Body of pancreas (tissue), 4 donors: ENCODE measurements at regions not wholly inside any gene's neighbourhood (a gene's known extent, or its start where the extent isn't known, plus 50 kb on each side); places are given as distances from the start of the nearest gene placed in this dataset.
"Not testable (repeated sequence)": the region's sequence is repeated elsewhere in the genome, so short reads cannot be mapped to it uniquely, and the experiment has no call there.

Experiments
- ATAC-seq: fragments of 150-250 bp; one replicate; pipeline ENCODE4 v1.9.1; 2016
- DNase-seq, 4 donors: peaks; one replicate each; pipeline ENCODE4 v3.0.0-alpha.2; 2019
- H3K27ac ChIP-seq, 4 donors: fragments of 200-600 bp; sonication (generic); 1 replicate in 3 of 4; 2 replicates in 1 of 4; pipeline versions ENCODE4 v1.5.1 to v1.6.1; 2016 to 2019; ENCODE audit warnings: mild to moderate bottlenecking in 1 of 4, mixed read lengths in 1 of 4, moderate library complexity in 1 of 4
- H3K27me3 ChIP-seq, 2 donors: fragments of 200-600 bp; sonication (generic); one replicate each; pipeline ENCODE4 v1.6.0; 2016; ENCODE audit warnings: mild to moderate bottlenecking in 1 of 2
- H3K36me3 ChIP-seq, 2 donors: fragments of 200-600 bp; sonication (generic); replicated peaks in 1 of 2; 2 replicates each; pipeline ENCODE4 v1.5.1; 2016; ENCODE audit warnings: low read depth in 2 of 2; ENCODE audit not compliant: insufficient read depth in 1 of 2
- H3K4me1 ChIP-seq: fragments of 200-600 bp; sonication (generic); one replicate; pipeline ENCODE4 v1.6.0; 2016
- H3K4me3 ChIP-seq, 2 donors: fragments of 200-600 bp; sonication (generic); 1 replicate in 1 of 2; 2 replicates in 1 of 2; pipeline ENCODE4 v1.5.1; 2016 to 2019
- H3K9me3 ChIP-seq, 3 donors: fragments of 200-600 bp; sonication (generic); 1 replicate in 2 of 3; 2 replicates in 1 of 3; pipeline ENCODE4 v1.5.1; 2016
- POLR2A ChIP-seq, 3 donors: fragments of 450-650 bp; IDR thresholded peaks; one replicate each; pipeline ENCODE4 v1.6.1; 2016; ENCODE audit warnings: antibody characterized with exemption in 3 of 3, mild to moderate bottlenecking in 2 of 3
- WGBS, 2 donors: methylation state at CpG; one replicate each; pipeline ENCODE4 v1.1.5; 2017; 5-methylcytosine and 5-hydroxymethylcytosine counted together
- intact Hi-C: fragments of 100-400 bp; cut with DNase I; formaldehyde crosslinking; loops from one replicate; pipeline ENCODE4 v1.15.1; 2023
- TF ChIP-seq, protein P1 (sequence below), 7 experiments: fragments of 450-650 bp in 4 of 7; fragments of 200-600 bp in 3 of 7; sonication (generic) in 3 of 7; IDR thresholded peaks; one replicate each; pipeline ENCODE4 v1.5.1; 2016 to 2019; ENCODE audit warnings: antibody characterized with exemption in 7 of 7

DNA sequence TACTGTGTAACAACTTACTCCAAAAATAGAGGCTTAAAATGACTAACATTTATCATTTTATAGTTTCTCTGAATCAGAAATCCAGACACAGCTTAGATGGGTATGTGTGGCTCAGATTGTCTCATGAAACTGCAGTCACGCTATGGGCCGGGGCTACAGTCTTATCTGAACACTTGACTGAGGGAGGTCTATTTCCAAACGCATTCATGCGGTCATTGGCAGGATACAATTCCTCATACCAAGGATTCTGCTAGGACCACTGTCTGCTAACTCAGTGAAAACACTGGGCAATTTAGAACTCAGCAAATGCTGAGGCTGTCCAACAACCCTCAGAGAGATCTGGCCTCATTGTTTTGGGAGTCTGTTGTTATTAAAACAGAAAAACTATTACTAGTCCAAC is 178.6 kb downstream of the TBX15 start:
- no peaks in the 10 kb centered on the region for H3K36me3 ChIP-seq
- ATAC-seq (no peak), DNase-seq (no peak)
- WGBS, 2 donors = 70% methylated on average over 4 of the region's 4 CpGs
- TF ChIP-seq POLR2A (IDR thresholded peaks at IDR 0.05) = no peak
- TF ChIP-seq, protein P1, sequence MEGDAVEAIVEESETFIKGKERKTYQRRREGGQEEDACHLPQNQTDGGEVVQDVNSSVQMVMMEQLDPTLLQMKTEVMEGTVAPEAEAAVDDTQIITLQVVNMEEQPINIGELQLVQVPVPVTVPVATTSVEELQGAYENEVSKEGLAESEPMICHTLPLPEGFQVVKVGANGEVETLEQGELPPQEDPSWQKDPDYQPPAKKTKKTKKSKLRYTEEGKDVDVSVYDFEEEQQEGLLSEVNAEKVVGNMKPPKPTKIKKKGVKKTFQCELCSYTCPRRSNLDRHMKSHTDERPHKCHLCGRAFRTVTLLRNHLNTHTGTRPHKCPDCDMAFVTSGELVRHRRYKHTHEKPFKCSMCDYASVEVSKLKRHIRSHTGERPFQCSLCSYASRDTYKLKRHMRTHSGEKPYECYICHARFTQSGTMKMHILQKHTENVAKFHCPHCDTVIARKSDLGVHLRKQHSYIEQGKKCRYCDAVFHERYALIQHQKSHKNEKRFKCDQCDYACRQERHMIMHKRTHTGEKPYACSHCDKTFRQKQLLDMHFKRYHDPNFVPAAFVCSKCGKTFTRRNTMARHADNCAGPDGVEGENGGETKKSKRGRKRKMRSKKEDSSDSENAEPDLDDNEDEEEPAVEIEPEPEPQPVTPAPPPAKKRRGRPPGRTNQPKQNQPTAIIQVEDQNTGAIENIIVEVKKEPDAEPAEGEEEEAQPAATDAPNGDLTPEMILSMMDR (IDR thresholded peaks at IDR 0.05) = no peak
- H3K27me3 ChIP-seq = no peaks in the 10 kb centered on the region
- no peak overlapping the region for H3K4me3 ChIP-seq
- H3K9me3 ChIP-seq = peaks cover 0 to 3% (median 0%) of the 10 kb centered on the region in 3 donors
- H3K4me1 ChIP-seq = no peaks in the 10 kb centered on the region
- H3K27ac ChIP-seq = no peak overlapping the region
- intact Hi-C loops = no loop called here

DNA sequence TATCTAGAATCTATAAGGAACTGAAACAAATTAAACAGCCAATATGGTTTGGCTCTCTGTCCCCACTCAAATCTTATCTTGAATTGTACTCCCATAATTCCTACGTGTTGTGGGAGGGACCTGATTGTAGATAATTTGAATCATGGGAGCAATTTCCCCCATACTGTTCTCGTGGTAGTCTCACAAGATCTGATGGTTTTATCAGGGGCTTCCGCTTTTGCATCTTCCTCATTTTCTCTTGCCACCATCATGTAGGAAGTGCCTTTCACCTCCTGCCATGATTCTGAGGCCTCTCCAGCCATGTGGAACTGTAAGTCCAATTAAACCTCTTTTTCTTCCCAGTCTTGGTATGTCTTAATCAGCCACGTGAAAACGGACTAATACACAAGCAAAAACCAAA is 185.0 kb downstream of the TBX15 start:
- H3K36me3 ChIP-seq, intact Hi-C loops, H3K4me1 ChIP-seq, DNase-seq, H3K27me3 ChIP-seq, H3K27ac ChIP-seq, H3K4me3 ChIP-seq, ATAC-seq, H3K9me3 ChIP-seq: not testable (repeated sequence)
- 55 to 62% methylated on average over 5 of the region's 5 CpGs for WGBS, 2 donors

GRCh38 chr1:118791094-118791691 is 196.9 kb downstream of the TBX15 start:
- Histone ChIP-seq H3K36me3 (no peaks in the 10 kb centered on the region), H3K9me3 (peaks cover 0 to 14% (median 0%) of the 10 kb centered on the region in 3 donors), H3K27ac (no peak overlapping the region), H3K4me1 (no peaks in the 10 kb centered on the region), H3K27me3 (no peaks in the 10 kb centered on the region), H3K4me3 (no peak overlapping the region)
- ATAC-seq = no peak
- WGBS, 2 donors = 35 to 54% methylated on average over 2 of the region's 2 CpGs
- TF ChIP-seq POLR2A (IDR thresholded peaks at IDR 0.05) = no peak
- TF ChIP-seq, protein P1 (IDR thresholded peaks at IDR 0.05) = no peak
- no peak for DNase-seq
- intact Hi-C loops = no loop called here

GRCh38 chr1:118788463-118788862 is 199.7 kb downstream of the TBX15 start:
- Histone ChIP-seq H3K4me3 (no peak overlapping the region), H3K27ac (no peak overlapping the region), H3K36me3 (no peaks in the 10 kb centered on the region), H3K9me3 (peaks cover 0 to 14% (median 0%) of the 10 kb centered on the region in 3 donors), H3K4me1 (no peaks in the 10 kb centered on the region), H3K27me3 (no peaks in the 10 kb centered on the region)
- intact Hi-C loops = no loop called here
- 80 to 82% methylated on average over 1 of the region's 1 CpG for WGBS, 2 donors
- TF ChIP-seq, protein P1 (IDR thresholded peaks at IDR 0.05) = no peak
- no peak for TF ChIP-seq POLR2A (IDR thresholded peaks at IDR 0.05)
- DNase-seq (no peak), ATAC-seq (no peak)

- H3K27ac ChIP-seq = no peak overlapping the region
- WGBS, 2 donors = 59 to 61% methylated on average over 4 of the region's 4 CpGs
- ATAC-seq = no peak
Measured at GRCh38 chr1:118786454-118787155, 201.5 kb downstream of the TBX15 start.

More at GRCh38 chr1:118786454-118787155, 201.5 kb downstream of the TBX15 start:
- no peaks in the 10 kb centered on the region for H3K4me1 ChIP-seq
- intact Hi-C loops = no loop called here
- no peaks in the 10 kb centered on the region for H3K36me3 ChIP-seq
- H3K27me3 ChIP-seq = no peaks in the 10 kb centered on the region
- no peak for DNase-seq
- peaks cover 0 to 11% (median 0%) of the 10 kb centered on the region in 3 donors for H3K9me3 ChIP-seq
- TF ChIP-seq, protein P1 (IDR thresholded peaks at IDR 0.05) = no peak
- no peak for TF ChIP-seq POLR2A (IDR thresholded peaks at IDR 0.05)
- H3K4me3 ChIP-seq = no peak overlapping the region
